Activated T-cell treated with anti-CD3 and anti-CD28 coated beads, Interleukin-2, amount 50 U/mL, for 24 hours (primary cell): ENCODE measurements at regions not wholly inside any gene's neighbourhood (a gene's known extent, or its start where the extent isn't known, plus 50 kb on each side); places are given as distances from the start of the nearest gene placed in this dataset.
"Not testable (repeated sequence)": the region's sequence is repeated elsewhere in the genome, so short reads cannot be mapped to it uniquely, and the experiment has no call there.

Source experiments
- DNase-seq: peaks from one replicate; pipeline ENCODE4 v3.0.0-alpha.2; 2020
- H3K27ac Mint-ChIP-seq: 2 replicates; pipeline ENCODE4 v1.8.0; 2020; ENCODE audit warnings: mild to moderate bottlenecking, mixed read lengths
- H3K27me3 Mint-ChIP-seq: 2 replicates; pipeline ENCODE4 v1.8.0; 2020; ENCODE audit warnings: mixed read lengths
- H3K36me3 Mint-ChIP-seq: 2 replicates; pipeline ENCODE4 v1.8.0; 2020; ENCODE audit warnings: low read depth, mixed read lengths
- H3K4me1 Mint-ChIP-seq: 2 replicates; pipeline ENCODE4 v1.8.0; 2020; ENCODE audit warnings: low read depth, mixed read lengths
- H3K4me3 Mint-ChIP-seq: 2 replicates; pipeline ENCODE4 v1.8.0; 2020; ENCODE audit warnings: mild to moderate bottlenecking, moderate library complexity, mixed read lengths
- H3K9me3 Mint-ChIP-seq: 2 replicates; pipeline ENCODE4 v1.8.0; 2020; ENCODE audit warnings: mixed read lengths

DNA sequence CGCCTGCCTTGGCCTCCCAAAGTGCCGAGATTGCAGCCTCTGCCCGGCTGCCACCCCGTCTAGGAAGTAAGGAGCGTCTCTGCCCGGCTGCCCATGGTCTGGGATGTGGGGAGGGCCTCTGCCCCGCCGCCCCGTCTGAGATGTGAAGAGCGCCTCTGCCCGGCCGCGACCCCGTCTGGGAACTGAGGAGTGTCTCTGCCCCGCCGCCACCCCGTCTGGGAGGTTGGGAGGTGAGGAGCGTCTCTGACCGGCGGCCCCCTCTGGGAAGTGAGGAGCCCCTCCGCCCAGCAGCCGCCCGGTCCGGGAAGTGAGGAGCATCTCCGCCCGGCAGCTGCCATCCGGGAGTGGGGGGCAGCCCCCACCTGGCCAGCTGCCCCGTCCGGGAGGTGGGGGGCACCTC lies 699.2 kb upstream of the TMEFF2 start:
- not testable (repeated sequence) for H3K9me3 Mint-ChIP-seq, H3K4me3 Mint-ChIP-seq, H3K27ac Mint-ChIP-seq, H3K36me3 Mint-ChIP-seq, H3K4me1 Mint-ChIP-seq, DNase-seq, H3K27me3 Mint-ChIP-seq

GRCh38 chr2:192888109-192888508 lies 693.4 kb upstream of the TMEFF2 start:
- no peak overlapping the region for H3K27ac Mint-ChIP-seq
- H3K4me1 Mint-ChIP-seq = no peaks in the 10 kb centered on the region
- no peaks in the 10 kb centered on the region for H3K36me3 Mint-ChIP-seq
- DNase-seq = no peak
- H3K4me3 Mint-ChIP-seq = no peak overlapping the region
- H3K27me3 Mint-ChIP-seq = no peaks in the 10 kb centered on the region
- no peaks in the 10 kb centered on the region for H3K9me3 Mint-ChIP-seq

GRCh38 chr2:192887337-192887736 lies 692.6 kb upstream of the TMEFF2 start:
- Mint-ChIP-seq H3K4me1 (no peaks in the 10 kb centered on the region), H3K27me3 (no peaks in the 10 kb centered on the region), H3K36me3 (no peaks in the 10 kb centered on the region), H3K27ac (no peak overlapping the region), H3K4me3 (no peak overlapping the region), H3K9me3 (no peaks in the 10 kb centered on the region)
- DNase-seq = no peak

GRCh38 chr2:192886636-192887035 lies 691.9 kb upstream of the TMEFF2 start:
- H3K27me3 Mint-ChIP-seq = no peaks in the 10 kb centered on the region
- no peak overlapping the region for H3K27ac Mint-ChIP-seq
- H3K9me3 Mint-ChIP-seq = no peaks in the 10 kb centered on the region
- no peak overlapping the region for H3K4me3 Mint-ChIP-seq
- no peak for DNase-seq
- H3K36me3 Mint-ChIP-seq = no peaks in the 10 kb centered on the region
- no peaks in the 10 kb centered on the region for H3K4me1 Mint-ChIP-seq

DNA sequence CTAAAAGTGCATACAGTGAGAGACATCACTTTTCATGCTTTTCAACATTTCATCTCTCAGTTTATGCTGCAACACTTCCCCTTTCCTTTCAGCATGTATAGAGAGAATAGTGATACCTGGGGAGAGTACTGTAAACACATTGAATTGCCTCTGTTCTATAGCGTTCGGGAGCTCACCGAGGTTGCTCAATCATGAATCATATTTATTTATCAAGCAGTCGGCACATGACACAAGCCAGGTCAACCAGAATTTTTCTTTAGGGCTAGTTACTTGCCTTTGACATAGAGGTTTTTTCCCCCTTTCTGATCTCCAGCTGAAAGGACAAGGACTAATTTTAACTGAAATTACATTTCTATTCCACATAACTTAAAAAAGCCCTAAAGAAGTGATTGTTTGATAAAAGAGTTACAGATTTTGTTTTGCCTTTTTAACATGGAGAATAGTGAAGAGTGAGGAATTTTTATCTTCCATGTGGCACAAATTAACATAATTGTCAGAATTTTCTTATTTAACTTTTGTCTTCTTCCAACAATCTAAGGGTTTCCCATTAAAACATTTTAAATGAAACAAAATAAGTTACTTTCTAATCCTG lies 690.9 kb upstream of the TMEFF2 start:
- H3K36me3 Mint-ChIP-seq = no peaks in the 10 kb centered on the region
- H3K4me3 Mint-ChIP-seq = no peak overlapping the region
- no peak for DNase-seq
- H3K27ac Mint-ChIP-seq = no peak overlapping the region
- no peaks in the 10 kb centered on the region for H3K27me3 Mint-ChIP-seq
- H3K4me1 Mint-ChIP-seq = no peaks in the 10 kb centered on the region
- H3K9me3 Mint-ChIP-seq = no peaks in the 10 kb centered on the region

GRCh38 chr2:192877159-192877558 lies 682.4 kb upstream of the TMEFF2 start:
- no peak overlapping the region for H3K4me3 Mint-ChIP-seq
- no peaks in the 10 kb centered on the region for H3K36me3 Mint-ChIP-seq
- H3K27me3 Mint-ChIP-seq = no peaks in the 10 kb centered on the region
- no peaks in the 10 kb centered on the region for H3K9me3 Mint-ChIP-seq
- H3K27ac Mint-ChIP-seq = no peak overlapping the region
- no peaks in the 10 kb centered on the region for H3K4me1 Mint-ChIP-seq
- no peak for DNase-seq

DNA sequence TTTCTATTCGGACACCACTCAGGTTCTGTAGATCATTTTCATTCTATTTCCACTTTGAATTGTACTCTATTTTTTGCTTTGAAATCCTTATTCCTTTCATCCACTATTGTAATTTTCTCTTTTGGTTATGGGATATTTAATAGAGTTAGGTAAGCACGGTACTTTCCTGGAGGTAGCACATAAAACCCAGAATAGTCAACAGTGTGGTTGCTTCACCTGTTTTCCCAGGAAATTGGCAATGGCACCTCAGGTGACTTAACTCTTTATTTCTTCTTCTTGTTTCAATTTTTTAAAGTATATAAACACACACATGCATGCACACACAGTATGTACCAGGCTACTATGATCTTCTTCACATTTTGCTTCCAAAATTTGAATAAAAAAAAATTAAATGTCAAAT lies 682.0 kb upstream of the TMEFF2 start:
- Mint-ChIP-seq H3K4me1 (no peaks in the 10 kb centered on the region), H3K4me3 (no peak overlapping the region), H3K9me3 (no peaks in the 10 kb centered on the region), H3K27me3 (no peaks in the 10 kb centered on the region), H3K27ac (no peak overlapping the region), H3K36me3 (no peaks in the 10 kb centered on the region)
- DNase-seq = no peak

- H3K4me1 Mint-ChIP-seq = no peaks in the 10 kb centered on the region
- no peak overlapping the region for H3K4me3 Mint-ChIP-seq
- DNase-seq = no peak
- H3K27ac Mint-ChIP-seq = no peak overlapping the region
- H3K36me3 Mint-ChIP-seq = no peaks in the 10 kb centered on the region
- peaks cover under 1% of the 10 kb centered on the region for H3K9me3 Mint-ChIP-seq
- no peaks in the 10 kb centered on the region for H3K27me3 Mint-ChIP-seq
Observed at GRCh38 chr2:192854706-192855105, 660.0 kb upstream of the TMEFF2 start.

- no peak for DNase-seq
- Mint-ChIP-seq H3K36me3 (no peaks in the 10 kb centered on the region), H3K27me3 (no peaks in the 10 kb centered on the region), H3K4me3 (no peak overlapping the region), H3K4me1 (no peaks in the 10 kb centered on the region), H3K9me3 (no peaks in the 10 kb centered on the region), H3K27ac (no peak overlapping the region)
Observed at GRCh38 chr2:192854031-192854430, 659.3 kb upstream of the TMEFF2 start.

DNA sequence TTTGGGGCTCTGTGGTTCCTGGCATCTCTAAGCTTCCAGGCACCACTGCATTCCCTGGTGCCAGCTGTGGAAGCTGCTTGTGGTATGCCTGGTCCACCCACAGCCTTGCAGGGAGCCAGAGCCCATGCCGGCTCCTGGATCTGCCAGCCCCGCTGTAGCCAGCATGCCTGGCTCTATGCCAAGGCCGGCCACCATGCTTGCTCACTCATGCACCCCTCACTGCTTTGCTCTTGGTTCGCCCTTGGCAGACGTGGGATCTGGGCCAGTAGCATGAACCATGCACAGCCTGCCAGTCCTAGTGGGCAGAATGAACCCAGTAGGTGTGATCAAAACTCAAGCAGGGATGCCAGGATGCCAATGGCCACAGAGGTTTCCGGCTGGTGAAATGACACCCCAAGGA lies 634.2 kb upstream of the TMEFF2 start:
- Mint-ChIP-seq H3K36me3 (no peaks in the 10 kb centered on the region), H3K4me3 (no peak overlapping the region), H3K27ac (no peak overlapping the region), H3K4me1 (no peaks in the 10 kb centered on the region), H3K9me3 (no peaks in the 10 kb centered on the region), H3K27me3 (no peaks in the 10 kb centered on the region)
- no peak for DNase-seq

DNA sequence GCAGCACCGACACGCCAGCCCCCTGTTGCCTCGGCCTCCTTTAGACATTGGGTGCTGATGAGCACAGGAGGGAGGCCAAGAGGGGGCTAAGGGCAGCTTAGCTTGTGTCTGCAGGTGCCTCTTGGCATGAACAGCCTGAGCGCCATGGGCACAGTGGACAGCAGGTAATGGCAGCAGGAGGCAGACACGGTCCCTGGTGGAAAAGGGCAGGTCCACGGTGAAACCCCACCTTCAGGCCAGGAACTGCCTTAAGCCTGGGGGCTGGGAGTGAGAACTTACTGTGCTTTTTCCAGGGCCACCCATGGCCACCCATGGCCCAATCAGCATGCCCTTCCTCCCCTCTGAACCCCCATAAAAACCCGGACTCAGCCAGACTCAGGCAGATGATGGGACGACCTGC lies 633.4 kb upstream of the TMEFF2 start:
- no peaks in the 10 kb centered on the region for H3K36me3 Mint-ChIP-seq
- H3K27ac Mint-ChIP-seq = no peak overlapping the region
- no peaks in the 10 kb centered on the region for H3K9me3 Mint-ChIP-seq
- DNase-seq = no peak
- H3K4me3 Mint-ChIP-seq = no peak overlapping the region
- H3K4me1 Mint-ChIP-seq = no peaks in the 10 kb centered on the region
- H3K27me3 Mint-ChIP-seq = no peaks in the 10 kb centered on the region

GRCh38 chr2:192827735-192828134 lies 633.0 kb upstream of the TMEFF2 start:
- H3K4me1 Mint-ChIP-seq = no peaks in the 10 kb centered on the region
- H3K9me3 Mint-ChIP-seq = no peaks in the 10 kb centered on the region

DNA sequence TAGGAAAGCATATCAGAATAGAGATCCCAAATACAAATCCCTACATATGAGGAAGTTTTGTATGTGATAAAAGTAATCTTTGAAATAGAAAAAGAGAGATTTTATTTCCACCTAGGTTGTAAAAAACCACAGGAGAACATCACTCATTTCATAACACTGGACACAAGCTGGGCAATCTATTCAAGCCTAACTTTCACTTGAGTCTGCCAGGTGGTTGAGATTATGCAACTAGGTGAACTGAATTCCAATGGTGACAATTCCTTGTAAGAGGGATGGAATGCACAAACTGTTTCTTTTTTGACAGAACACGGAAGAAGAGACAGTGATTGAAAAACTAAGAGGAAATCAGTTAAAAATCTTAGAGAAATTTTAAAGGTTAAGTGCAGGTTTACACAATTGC lies 619.6 kb upstream of the TMEFF2 start:
- Mint-ChIP-seq H3K27ac (no peak overlapping the region), H3K36me3 (no peaks in the 10 kb centered on the region), H3K4me1 (no peaks in the 10 kb centered on the region), H3K4me3 (no peak overlapping the region), H3K27me3 (no peaks in the 10 kb centered on the region), H3K9me3 (peaks cover 4% of the 10 kb centered on the region)
- no peak for DNase-seq

More at GRCh38 chr2:192827735-192828134, 633.0 kb upstream of the TMEFF2 start:
- H3K36me3 Mint-ChIP-seq = no peaks in the 10 kb centered on the region
- no peak for DNase-seq
- no peaks in the 10 kb centered on the region for H3K27me3 Mint-ChIP-seq
- no peak overlapping the region for H3K4me3 Mint-ChIP-seq
- no peak overlapping the region for H3K27ac Mint-ChIP-seq

DNA sequence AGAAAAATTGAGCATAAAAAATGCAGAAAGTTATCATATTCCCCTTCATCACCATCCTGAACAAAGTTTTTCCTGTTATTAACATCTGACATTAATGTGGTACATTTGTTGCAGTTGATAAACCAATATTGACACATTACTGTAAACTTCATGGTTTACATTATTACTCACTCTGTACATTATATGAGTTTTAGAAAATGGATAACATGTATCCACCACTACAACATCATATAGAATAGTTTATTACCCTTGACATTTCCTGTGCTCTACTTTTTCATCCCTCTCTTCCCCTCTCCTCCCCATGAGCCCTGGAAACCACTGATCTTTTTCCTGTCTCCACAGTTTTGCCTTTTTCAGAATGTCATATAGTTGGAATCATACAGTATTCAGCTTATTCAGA lies 618.6 kb upstream of the TMEFF2 start:
- DNase-seq = no peak
- Mint-ChIP-seq H3K4me1 (no peaks in the 10 kb centered on the region), H3K4me3 (no peak overlapping the region), H3K9me3 (peaks cover 6% of the 10 kb centered on the region), H3K36me3 (no peaks in the 10 kb centered on the region), H3K27me3 (no peaks in the 10 kb centered on the region), H3K27ac (no peak overlapping the region)

DNA sequence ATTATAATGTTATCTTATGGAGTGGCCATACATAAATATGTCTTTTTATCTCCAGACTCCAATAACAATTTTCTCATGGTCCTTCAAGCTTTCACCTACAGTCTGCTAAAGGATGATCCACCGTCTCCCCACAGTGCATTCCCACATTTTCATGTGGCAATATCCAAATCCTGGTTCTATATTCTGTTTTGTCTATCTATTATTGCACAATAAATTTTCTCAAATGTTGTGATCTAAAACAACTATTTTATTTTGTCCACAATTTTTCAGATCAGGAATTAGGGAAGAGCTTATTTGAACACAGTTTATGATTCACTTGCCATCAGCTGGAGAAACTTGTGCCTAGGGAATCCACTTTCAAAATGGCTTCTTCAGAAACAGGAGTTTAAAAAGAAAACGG lies 614.4 kb upstream of the TMEFF2 start:
- H3K9me3 Mint-ChIP-seq = peaks cover 8% of the 10 kb centered on the region
- no peaks in the 10 kb centered on the region for H3K36me3 Mint-ChIP-seq
- no peak overlapping the region for H3K4me3 Mint-ChIP-seq
- H3K27ac Mint-ChIP-seq = no peak overlapping the region
- H3K4me1 Mint-ChIP-seq = no peaks in the 10 kb centered on the region
- DNase-seq = no peak
- no peaks in the 10 kb centered on the region for H3K27me3 Mint-ChIP-seq

- Mint-ChIP-seq H3K9me3 (no peaks in the 10 kb centered on the region), H3K27me3 (no peaks in the 10 kb centered on the region), H3K36me3 (no peaks in the 10 kb centered on the region), H3K4me1 (no peaks in the 10 kb centered on the region), H3K4me3 (no peak overlapping the region), H3K27ac (no peak overlapping the region)
- DNase-seq = no peak
Observed at GRCh38 chr2:192783643-192784042, 588.9 kb upstream of the TMEFF2 start.
